Transverse colon (tissue), 4 donors: ENCODE measurements at regions not wholly inside any gene's neighbourhood (a gene's known extent, or its start where the extent isn't known, plus 50 kb on each side); places are given as distances from the start of the nearest gene placed in this dataset.

Source experiments
- DNase-seq: peaks from one replicate; pipeline ENCODE4 v3.0.0-alpha.2; 2019
- H3K27ac ChIP-seq, 4 donors: fragments of 200-600 bp; sonication (generic); 2 replicates each; pipeline ENCODE4 v1.5.1; 2016 to 2018; ENCODE audit warnings: inconsistent platforms in 4 of 4
- H3K27me3 ChIP-seq: fragments of 200-600 bp; sonication (generic); 2 replicates; pipeline ENCODE4 v1.5.1; 2017; ENCODE audit warnings: inconsistent platforms
- H3K36me3 ChIP-seq, 4 donors: fragments of 200-600 bp; sonication (generic); 2 replicates each; pipeline ENCODE4 v1.5.1; 2017 to 2019; ENCODE audit warnings: inconsistent platforms in 4 of 4
- H3K4me1 ChIP-seq, 4 donors: fragments of 200-600 bp; sonication (generic); 2 replicates each; pipeline ENCODE4 v1.5.1; 2017 to 2020; ENCODE audit warnings: inconsistent platforms in 4 of 4
- H3K4me3 ChIP-seq, 4 donors: fragments of 200-600 bp; sonication (generic); 1 replicate in 1 of 4; 2 replicates in 3 of 4; pipeline versions ENCODE4 v1.5.1 to v1.6.1; 2017 to 2019; ENCODE audit warnings: inconsistent platforms in 4 of 4
- H3K9me3 ChIP-seq, 2 donors: fragments of 200-600 bp; sonication (generic); 2 replicates each; pipeline ENCODE4 v1.5.1; 2017 to 2019; ENCODE audit warnings: inconsistent platforms in 2 of 2
- EP300 ChIP-seq: sonication (generic); formaldehyde crosslinking; IDR thresholded peaks from one replicate; pipeline ENCODE4 v1.6.1; 2017; ENCODE audit warnings: antibody characterized with exemption, low read depth
- POLR2A ChIP-seq: fragments of 450-650 bp; IDR thresholded peaks from one replicate; pipeline ENCODE4 v1.6.1; 2016; ENCODE audit warnings: antibody characterized with exemption, mild to moderate bottlenecking, moderate library complexity
- POLR2AphosphoS5 ChIP-seq, 3 donors: sonication (generic); formaldehyde crosslinking; IDR thresholded peaks; one replicate each; pipeline ENCODE4 v1.6.1; 2016; ENCODE audit warnings: antibody characterized with exemption in 3 of 3
- WGBS, 2 donors: methylation state at CpG; one replicate each; pipeline ENCODE4 v1.1.5; 2018; ENCODE audit warnings: low coverage in 1 of 2; 5-methylcytosine and 5-hydroxymethylcytosine counted together
- in situ Hi-C, 4 donors: fragments of 200-750 bp; cut with MboI; loops; one replicate each; pipeline versions ENCODE4 v1.15.0 to v1.15.1; 2017; ENCODE audit warnings: low sequenced_read_pairs in 3 of 4, low pct_ligation_motif_present in 1 of 4, low pct_unique_long_range_greater_than_20kb in 1 of 4
- intact Hi-C: fragments of 100-400 bp; cut with DNase I; formaldehyde crosslinking; loops from one replicate; pipeline ENCODE4 v1.15.1; 2023; ENCODE audit warnings: low total_unique reads
- TF ChIP-seq, protein P1 (sequence below), 5 experiments: fragments of 200-600 bp in 3 of 5; fragments of 450-650 bp in 2 of 5; sonication (generic) in 3 of 5; IDR thresholded peaks; 1 replicate in 2 of 5; 2 replicates in 3 of 5; pipeline ENCODE4 v1.5.1; 2016 to 2017; ENCODE audit warnings: antibody characterized with exemption in 5 of 5, inconsistent platforms in 3 of 5, mild to moderate bottlenecking in 2 of 5, moderate library complexity in 1 of 5

DNA sequence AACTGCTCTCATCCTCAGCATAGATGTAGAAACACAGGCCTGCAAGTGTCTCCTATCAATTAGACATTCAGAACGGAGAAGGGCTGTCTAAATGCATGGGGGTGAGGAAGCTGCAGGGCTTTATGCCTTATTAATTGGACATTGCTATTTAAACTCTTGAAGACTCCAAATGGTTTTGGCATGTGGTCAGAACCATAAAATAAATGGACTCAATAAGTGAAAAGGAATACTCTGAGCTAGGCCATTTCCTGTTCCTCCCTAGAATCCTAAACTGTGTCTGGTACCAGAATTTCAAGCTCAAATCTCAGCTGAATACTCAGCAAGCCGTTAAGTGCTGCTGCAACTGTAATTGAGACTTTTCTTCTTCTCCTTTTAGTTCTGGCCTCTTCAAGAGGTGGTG lies 80.4 kb upstream of the C1orf87 start:
- Histone ChIP-seq H3K4me3 (no peak overlapping the region), H3K9me3 (no peaks in the 10 kb centered on the region), H3K27me3 (no peaks in the 10 kb centered on the region), H3K27ac (no peak overlapping the region), H3K36me3 (no peaks in the 10 kb centered on the region), H3K4me1 (peaks cover 0 to 7% (median 0%) of the 10 kb centered on the region in 4 donors)
- TF ChIP-seq, protein P1, sequence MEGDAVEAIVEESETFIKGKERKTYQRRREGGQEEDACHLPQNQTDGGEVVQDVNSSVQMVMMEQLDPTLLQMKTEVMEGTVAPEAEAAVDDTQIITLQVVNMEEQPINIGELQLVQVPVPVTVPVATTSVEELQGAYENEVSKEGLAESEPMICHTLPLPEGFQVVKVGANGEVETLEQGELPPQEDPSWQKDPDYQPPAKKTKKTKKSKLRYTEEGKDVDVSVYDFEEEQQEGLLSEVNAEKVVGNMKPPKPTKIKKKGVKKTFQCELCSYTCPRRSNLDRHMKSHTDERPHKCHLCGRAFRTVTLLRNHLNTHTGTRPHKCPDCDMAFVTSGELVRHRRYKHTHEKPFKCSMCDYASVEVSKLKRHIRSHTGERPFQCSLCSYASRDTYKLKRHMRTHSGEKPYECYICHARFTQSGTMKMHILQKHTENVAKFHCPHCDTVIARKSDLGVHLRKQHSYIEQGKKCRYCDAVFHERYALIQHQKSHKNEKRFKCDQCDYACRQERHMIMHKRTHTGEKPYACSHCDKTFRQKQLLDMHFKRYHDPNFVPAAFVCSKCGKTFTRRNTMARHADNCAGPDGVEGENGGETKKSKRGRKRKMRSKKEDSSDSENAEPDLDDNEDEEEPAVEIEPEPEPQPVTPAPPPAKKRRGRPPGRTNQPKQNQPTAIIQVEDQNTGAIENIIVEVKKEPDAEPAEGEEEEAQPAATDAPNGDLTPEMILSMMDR (IDR thresholded peaks at IDR 0.05), result no peak
- TF ChIP-seq EP300 (no peak), POLR2A (no peak), POLR2AphosphoS5 (IDR thresholded peaks at IDR 0.05) (no peak)
- DNase-seq, result no peak
- intact Hi-C loops, result no loop called here
- WGBS, 2 donors, result 70 to 73% methylated on average over 2 of the region's 2 CpGs
- in situ Hi-C loops, result no loop called here

DNA sequence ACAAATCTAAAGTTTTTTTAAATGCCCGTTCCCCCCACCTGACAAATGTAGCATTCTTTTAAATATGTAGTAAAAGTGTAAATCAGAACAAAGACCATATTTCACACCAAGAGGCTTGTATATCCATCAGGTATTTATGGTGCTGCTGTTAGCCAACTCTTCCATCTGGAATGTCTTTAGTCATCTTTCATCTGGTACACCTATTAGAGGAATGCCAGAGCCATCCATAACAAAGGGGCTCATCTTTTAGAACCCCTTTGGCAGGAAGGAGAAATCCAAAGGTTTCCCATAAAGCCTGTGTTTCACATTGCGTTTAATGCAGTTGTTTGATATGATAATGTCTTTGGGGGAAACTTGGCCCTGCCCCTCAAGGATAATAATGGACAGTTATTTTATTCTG lies 79.3 kb upstream of the C1orf87 start:
- no peaks in the 10 kb centered on the region for H3K36me3 ChIP-seq
- no peaks in the 10 kb centered on the region for H3K27me3 ChIP-seq
- H3K4me3 ChIP-seq, result no peak overlapping the region
- TF ChIP-seq POLR2A, result no peak
- TF ChIP-seq POLR2AphosphoS5 (IDR thresholded peaks at IDR 0.05), result no peak
- TF ChIP-seq EP300, result no peak
- TF ChIP-seq, protein P1 (IDR thresholded peaks at IDR 0.05), result no peak
- WGBS, 2 donors, result 68 to 82% methylated on average over 2 of the region's 2 CpGs
- intact Hi-C loops (no loop called here), in situ Hi-C loops (no loop called here)
- H3K4me1 ChIP-seq, result peaks cover 0 to 10% (median 0%) of the 10 kb centered on the region in 4 donors
- no peaks in the 10 kb centered on the region for H3K9me3 ChIP-seq
- DNase-seq, result no peak
- no peak overlapping the region for H3K27ac ChIP-seq

DNA sequence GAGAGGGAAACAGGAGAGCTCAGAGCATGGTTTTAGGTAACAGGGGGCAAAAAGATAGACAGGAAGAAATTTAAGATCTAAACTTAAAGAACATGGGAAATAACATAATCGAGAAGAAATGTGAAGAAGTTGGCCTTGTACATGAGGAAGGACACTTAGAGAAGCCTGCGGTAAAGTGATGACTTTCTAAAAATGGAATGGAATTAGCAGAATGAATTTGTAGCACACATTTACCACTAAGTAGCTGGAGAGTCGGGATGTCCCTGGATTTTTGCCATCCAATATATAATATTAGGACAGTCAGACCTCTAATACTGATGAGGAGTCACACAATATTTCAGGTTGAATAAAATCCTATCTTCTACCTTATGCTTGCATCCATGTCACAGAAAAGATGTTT lies 77.7 kb upstream of the C1orf87 start:
- H3K4me3 ChIP-seq, result no peak overlapping the region
- H3K9me3 ChIP-seq, result no peaks in the 10 kb centered on the region
- H3K27me3 ChIP-seq, result no peaks in the 10 kb centered on the region
- 74 to 78% methylated on average over 3 of the region's 3 CpGs for WGBS, 2 donors
- in situ Hi-C loops (no loop called here), intact Hi-C loops (no loop called here)
- H3K27ac ChIP-seq, result no peak overlapping the region
- no peak for DNase-seq
- no peaks in the 10 kb centered on the region for H3K36me3 ChIP-seq
- peaks cover 0 to 10% (median 0%) of the 10 kb centered on the region in 4 donors for H3K4me1 ChIP-seq
- TF ChIP-seq EP300 (no peak), POLR2A (no peak), POLR2AphosphoS5 (IDR thresholded peaks at IDR 0.05) (no peak)
- TF ChIP-seq, protein P1 (IDR thresholded peaks at IDR 0.05), result no peak

DNA sequence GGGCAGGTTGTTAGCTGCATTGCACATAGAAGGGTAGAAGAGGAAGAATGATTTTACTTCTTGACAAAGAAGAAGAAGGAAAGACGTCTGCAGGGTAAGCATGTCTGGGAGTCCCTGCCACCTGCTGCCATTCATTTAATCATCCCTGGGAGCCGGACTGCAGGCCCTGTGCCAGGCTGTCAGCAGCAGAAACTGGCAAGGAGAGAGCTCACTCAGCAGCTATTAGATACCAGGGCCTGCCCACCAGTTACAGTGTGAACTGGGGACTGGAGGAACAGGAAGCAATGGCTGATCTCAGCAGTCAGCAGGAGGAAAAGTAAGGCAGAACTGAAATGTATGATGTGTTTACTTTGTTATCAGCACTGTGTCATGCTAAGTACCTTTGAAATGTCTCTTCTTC lies 75.7 kb upstream of the C1orf87 start:
- intact Hi-C loops, result no loop called here

More for the DNA sequence above, 75.7 kb upstream of the C1orf87 start:
- Histone ChIP-seq H3K4me3 (no peak overlapping the region), H3K4me1 (peaks cover 0 to 10% (median 0%) of the 10 kb centered on the region in 4 donors), H3K36me3 (no peaks in the 10 kb centered on the region), H3K27ac (no peak overlapping the region), H3K27me3 (no peaks in the 10 kb centered on the region), H3K9me3 (no peaks in the 10 kb centered on the region)
- peak; percentile 57 for DNase-seq
- TF ChIP-seq POLR2AphosphoS5 (IDR thresholded peaks at IDR 0.05) (no peak), EP300 (no peak), POLR2A (no peak)
- TF ChIP-seq, protein P1 (IDR thresholded peaks at IDR 0.05), result no peak
- 33 to 40% methylated on average over 1 to 2 of the region's 2 CpGs for WGBS, 2 donors
- in situ Hi-C loops, result loop anchor here in 1 of 4 donors (25.0 kb wide), 1 partner anchor 888 kb away; no protein-coding TSS in a partner anchor
